UCSD-AML1 (cell line): ENCODE measurements at regions not wholly inside any gene's neighbourhood (a gene's known extent, or its start where the extent isn't known, plus 50 kb on each side); places are given as distances from the start of the nearest gene placed in this dataset.
"Not testable (repeated sequence)": the region's sequence is repeated elsewhere in the genome, so short reads cannot be mapped to it uniquely, and the experiment has no call there.

Experiments used
- DNase-seq: peaks from one replicate; lab custom pipeline; 2025; ENCODE audit not compliant: unreplicated experiment; lab: John Stamatoyannopoulos, UW

DNA sequence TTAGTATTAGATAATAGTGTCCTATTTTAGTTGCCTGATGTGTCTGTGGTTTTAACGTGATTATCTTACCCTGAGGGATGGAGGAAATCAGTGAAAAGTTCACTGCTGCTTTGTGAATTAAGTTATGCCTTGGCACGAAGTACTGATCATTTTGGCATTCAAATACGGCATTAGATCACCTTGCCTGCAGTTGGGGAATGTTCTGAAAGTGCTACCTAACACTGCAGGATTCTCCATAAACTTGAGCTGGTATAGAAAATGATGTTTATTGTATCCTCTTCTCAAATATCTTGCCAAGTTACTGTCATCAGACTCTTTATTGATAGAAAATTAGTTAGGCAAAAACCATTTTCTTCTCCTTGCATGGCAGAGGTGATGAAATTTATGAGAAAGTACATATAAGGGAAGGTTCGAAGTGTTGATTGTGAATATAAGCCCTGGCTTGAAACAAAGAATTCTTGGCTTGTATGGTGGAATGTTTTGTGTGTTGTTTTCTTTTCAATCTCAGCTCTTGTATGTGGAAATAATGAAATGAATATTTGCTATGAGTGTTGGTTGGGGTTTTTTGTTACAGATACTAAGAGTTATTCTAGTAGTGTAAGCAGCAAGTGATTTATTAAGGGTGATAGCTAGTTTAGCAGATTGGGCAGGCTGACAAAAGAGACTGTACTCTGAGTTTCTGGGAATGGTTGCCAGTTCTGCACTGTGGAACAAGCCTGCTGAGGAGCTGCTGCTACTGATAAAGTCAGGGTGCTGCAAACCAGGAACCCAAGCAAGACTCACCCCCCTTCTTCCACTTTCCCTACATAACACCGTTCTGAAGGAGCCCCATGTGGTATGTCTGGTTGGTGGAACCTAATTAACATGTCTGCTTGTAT is 448.3 kb downstream of the PCNX1 start:
- no peak for DNase-seq

DNA sequence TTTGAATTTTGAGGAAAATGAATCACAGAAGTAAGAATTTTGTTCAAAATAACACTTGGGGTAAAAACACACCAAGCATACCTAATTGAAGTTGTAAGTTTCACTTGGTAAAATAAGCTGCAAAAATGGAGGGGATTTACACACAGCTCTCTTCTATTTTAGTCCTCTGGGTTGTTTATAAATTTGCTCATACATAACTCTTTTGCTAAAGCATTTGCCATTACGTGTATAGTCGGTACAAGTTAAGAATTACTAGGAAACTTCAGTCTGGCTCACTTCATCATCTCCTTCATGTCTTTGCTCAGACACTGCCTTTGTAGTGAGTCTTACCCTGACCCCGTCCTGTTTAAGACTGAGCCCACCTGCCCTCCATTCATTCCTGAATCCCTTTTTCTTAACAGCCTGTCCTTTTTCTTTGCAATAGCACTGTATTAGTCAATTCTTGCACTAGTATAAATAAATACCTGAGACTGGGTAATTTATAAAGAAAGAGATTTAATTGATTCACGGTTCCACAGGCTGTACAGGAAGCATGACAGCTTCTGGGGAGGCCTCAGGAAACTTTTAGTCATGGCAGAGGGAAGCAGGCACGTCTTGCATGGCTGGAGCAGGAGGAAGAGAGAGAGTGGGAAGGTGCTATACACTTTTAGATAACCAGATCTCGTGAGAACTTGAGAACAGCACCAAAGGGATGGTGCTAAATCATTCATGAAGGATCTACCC is 451.1 kb downstream of the PCNX1 start:
- DNase-seq, result no peak

DNA sequence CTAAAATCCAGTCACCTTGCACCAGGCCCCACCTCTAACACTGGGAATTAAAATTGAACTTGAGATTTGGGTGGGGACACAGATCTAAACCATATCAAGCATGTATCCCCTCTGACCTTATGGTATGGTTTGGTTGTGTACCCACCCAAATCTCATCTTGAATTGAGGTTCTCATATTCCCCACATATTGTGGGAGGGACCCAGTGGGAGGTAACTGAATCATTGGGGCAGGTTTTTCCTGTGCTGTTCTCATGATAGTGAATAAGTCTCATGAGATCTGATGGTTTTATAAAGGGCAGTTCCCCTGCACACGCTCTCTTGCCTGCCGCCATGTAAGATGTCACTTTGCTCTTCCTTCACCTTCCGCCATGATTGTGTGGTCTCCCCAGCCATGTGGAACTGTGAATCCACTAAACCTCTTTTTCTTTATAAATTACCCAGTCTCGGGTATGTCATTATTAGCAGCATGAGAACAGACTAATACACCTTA is 451.7 kb downstream of the PCNX1 start:
- not testable (repeated sequence) for DNase-seq

DNA sequence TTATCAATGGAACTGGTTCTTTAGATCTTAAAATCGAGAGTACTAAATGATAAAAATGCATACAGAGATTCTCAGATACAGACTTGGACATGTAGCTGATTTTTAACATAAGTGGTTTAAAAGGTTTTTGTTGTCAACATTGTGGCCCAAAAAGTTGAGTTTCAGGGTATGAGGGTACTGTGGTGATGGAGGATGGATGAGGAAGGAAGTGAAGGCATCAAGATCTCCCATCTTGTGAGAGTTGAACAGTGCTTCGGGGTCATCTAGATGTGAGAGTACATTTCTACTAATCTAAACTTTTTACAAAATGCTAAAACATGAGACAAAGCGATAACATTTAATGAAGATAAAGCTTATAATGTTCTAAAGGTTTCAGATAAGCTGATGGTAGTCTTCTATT is 452.6 kb downstream of the PCNX1 start:
- no peak for DNase-seq

DNA sequence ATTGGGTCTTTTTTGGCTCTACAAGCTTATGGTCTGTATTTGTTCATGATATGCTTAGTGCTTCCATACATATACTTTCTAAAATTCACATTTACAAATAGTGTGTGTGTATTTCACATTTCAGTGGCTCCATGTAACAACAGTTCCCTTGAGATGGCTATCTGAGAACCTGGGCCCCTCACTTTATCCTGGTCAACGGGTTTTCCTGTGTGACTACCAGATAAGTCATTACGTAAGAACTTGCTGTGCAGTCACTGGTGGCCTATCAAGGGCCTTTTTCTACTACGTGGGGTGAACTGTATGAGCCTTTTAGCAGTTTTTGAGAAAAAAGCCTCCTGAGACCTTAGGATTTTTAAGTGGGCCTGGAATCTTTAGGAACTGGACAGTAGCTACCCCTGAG is 454.1 kb downstream of the PCNX1 start:
- no peak for DNase-seq

DNA sequence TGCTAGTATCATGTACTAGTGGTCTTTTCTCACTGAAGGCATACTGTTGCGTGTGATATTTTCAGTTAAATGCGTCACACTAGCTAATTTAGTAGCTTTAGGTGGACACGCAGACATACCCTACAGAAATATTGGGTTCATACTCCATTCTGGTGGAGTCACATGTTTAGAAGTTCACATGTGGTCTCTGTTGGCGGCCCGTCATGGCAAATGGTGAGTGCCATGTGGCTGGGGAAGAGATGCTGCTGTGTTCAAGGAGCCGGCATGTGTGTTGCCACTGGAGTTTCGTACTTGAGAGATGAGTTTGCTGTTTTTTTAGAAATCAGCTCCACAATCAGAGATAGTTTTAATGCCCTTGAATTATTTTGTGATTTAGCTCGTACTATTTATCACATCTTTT is 454.6 kb downstream of the PCNX1 start:
- no peak for DNase-seq

DNA sequence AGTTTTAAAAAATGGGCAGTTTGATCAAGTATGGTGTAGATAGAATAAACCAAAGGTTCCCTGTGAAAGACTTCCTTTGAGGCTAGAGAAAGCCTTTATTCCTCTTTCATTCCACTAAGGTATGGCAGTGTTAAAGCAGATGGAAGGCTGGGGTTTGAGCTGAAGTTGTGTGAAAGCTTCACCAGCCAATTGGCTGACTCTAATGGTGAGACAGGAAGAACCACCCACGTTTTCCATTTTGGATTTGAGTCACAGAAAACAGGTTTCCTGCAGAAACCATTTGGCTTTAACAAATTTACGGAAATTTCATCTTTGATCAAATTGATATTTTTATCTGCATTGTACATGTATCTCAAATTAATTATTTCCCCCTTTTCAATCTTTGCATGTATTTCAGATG is 455.0 kb downstream of the PCNX1 start:
- DNase-seq, result no peak

DNA sequence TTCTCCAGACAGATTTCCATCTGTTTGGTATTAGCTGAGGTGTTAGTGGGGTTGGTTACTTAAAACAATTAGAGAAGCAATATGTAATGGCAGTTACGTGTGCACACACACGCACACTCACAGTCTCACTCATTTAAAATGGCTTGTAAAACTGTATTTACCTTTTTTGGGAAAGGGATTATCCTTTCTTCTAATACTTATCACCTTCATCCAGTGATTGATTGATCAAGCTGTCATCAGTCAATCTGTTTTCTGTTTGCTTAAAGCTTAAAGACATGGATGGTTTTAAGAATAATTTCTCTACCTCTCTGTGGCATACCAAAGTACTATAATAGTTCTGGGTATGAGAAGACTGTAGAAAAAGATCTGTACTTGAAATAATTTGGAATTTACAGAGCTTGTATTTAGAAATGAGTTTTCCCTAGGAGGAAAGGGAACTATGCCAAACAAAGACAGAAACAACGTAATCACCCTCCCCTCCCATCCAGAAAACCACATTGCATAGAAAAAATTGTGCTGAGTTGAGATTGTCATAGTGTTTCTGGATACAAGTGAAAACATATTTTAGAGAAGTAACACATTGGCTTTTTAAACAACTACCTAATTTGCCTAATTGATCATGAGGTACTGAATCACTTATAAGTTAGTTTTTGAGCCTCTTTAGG is 455.8 kb downstream of the PCNX1 start:
- no peak for DNase-seq

DNA sequence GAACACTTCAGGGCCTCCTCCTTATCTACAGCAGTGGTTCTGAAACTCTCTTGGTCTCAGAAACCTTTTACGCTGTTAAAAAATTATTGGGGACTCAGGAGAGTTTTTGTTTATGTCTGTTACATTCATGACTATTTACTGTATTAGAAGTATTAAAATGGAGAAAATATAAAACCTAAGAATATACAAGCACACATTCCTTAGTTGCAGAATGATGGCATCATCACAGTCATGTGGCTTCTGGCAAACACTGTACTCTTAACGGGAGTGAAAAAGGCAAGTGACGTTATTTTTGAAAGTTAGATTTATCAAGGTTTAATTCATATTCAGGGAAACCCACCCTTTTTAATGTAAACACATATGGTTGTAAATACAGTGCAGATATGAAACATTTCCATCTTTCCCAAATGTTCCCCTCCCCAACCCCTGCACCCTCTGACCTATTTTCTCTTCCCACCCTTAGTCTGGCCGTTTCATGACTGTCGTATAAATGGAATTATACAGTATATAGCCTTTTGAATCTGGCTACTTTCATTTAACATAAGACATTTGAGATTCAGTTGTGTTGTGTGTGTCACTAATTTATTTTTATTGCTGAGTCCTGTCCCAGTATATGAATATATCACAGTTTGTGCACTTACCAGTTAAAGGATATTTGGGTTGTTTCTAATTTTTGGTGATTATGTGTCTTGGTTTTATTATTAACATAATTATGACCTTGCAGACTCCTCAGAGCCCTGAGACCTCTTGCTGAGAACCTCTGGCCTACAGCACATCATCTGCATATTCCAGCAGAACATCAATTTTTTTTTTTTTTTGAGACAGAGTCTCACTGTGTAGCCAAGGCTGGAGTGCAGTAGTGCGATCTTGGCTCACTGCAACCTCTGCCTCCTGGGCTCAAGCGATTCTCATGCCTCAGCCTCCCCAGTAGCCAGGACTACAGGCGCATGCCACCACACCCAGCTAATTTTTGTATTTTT is 457.0 kb downstream of the PCNX1 start:
- no peak for DNase-seq

DNA sequence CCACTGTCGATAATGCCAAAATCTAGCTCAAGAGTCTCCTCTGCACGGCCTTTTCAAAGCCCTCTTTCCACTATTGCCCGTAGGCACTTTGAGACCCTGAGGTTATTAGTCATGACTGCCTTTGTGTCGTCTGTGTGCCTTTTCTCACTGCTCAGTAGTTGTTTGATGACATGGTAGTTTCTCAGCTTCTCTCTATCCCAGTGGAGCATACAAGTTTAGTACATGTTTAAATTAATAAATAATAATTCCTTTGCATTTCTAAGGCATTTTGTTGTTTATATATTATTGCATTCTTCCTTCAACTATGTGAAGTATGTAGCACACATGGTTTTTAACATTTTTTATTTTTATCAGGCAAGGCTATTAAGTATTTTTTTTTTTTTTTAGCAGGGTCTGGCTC is 458.1 kb downstream of the PCNX1 start:
- no peak for DNase-seq

DNA sequence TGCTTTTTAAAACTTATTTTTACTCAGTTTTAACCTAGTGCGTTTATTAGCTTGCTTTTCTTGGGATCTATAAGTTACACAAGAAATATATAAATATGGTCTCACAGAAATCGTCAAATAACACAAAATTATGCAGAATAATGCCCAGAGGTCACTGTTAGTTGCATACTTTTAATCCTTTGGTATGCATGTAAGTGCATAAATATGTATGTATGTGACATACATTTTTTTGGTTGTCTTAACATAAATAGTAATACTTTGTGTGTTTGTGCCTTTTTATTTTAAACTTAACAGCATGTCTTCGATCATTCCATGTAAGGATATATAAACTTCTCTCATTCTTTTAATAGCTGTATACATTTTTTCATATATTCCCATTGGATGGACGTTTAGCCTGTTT is 459.6 kb downstream of the PCNX1 start:
- DNase-seq, result no peak

DNA sequence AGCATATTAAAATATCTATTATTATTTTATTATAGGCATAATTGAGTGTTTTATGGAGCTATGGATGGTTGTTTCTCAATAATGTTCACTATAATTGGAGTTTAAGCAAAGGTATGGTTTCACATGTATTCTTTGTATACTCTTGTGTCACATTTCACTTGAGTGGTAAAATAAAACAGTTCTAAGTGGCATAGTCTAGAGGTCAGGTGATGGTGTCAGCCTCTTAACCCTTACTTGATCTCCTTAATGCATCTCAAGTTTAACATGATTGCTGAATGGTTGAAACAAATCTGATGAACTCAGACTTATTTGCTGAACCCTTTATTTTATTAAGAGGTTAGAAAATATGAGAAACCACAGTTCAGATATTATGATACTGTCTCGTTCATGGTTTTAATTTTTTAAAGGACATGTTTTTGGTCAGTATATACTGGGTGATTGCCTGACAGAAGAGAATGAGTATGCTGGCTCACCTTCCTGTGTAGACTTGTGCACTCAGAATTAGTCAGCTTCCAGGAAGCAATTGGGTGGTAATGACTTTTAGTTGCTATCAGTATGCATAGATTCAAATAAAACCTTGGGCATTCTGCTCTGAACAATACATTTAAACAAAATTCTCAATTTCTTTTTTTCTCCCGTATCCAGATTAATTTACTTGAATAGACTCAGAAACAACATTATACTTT is 464.6 kb downstream of the PCNX1 start:
- DNase-seq, result no peak

DNA sequence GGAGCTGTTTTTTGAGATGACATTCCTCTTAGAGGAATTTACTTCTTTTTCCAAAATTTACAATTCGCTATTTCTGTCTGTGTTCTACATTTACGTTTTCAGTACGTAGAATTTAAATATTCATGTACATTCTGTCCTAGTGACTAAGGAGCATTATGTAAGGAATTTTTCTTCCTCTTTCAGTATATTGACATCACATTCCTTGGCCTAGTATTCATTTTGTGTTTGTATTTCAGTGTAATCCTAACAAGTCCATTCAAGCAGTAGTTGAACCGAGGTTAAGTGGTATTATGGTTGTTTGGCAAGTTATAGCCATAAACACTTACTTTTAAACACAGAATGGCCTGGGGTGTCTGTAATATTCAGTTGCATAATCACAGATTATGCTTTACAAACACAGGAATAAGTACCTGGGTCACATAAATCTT is 465.2 kb downstream of the PCNX1 start:
- no peak for DNase-seq

DNA sequence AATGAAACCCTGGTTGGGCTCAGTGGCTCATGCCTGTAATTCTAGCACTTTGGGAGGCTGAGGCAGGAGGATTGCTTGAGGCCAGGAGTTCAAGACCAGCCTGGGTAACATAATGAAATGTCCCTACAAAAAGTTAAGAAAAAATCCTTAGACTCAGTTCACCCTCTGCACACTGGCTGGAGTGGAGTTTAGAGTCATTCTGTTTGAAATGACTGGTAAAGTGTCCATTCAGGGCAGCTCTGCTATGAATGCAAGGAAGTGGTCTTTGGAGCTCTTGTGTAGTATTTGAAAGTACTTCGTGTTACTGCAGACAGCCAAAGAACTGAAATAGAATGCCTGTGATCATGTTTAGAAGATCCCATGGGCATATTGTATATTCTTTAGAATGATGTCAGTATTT is 466.5 kb downstream of the PCNX1 start:
- no peak for DNase-seq

DNA sequence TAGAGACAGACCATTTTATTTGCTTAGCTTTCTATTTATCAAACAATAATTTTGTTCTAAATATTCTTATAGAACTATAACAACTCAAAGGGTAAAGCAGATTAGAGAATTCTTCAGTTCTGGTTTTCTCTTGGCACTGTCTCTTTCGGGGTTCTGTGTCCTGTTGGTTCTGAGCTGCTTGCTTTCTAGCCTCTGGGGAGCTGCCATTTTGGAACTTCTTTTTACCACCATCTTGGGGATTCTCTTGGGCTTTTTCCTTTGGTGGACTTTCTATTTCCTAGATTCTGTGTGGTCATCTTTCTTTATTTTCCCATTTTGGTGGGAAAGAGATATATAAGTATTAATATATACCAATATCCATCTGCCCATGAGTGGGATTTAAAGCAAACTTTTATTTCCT is 467.7 kb downstream of the PCNX1 start:
- DNase-seq, result no peak

DNA sequence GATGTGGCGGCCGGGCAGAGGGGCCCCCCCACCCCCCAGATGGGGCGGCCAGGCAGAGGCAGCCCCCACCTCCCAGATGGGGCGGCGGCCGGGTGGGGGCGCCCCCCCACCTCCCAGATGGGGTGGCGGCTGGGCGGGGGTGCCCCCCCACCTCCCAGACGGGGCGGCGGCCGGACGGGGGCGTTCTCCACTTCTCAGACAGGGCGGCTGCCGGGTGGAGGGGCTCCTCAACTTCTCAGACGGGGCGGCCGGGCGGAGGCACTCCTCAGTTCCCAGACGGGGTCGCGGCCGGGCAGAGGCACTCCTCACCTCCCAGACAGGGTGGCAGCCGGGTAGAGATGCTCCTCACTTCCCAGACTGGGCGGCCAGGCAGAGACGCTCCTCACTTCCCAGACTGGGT is 469.8 kb downstream of the PCNX1 start:
- DNase-seq, result no peak

DNA sequence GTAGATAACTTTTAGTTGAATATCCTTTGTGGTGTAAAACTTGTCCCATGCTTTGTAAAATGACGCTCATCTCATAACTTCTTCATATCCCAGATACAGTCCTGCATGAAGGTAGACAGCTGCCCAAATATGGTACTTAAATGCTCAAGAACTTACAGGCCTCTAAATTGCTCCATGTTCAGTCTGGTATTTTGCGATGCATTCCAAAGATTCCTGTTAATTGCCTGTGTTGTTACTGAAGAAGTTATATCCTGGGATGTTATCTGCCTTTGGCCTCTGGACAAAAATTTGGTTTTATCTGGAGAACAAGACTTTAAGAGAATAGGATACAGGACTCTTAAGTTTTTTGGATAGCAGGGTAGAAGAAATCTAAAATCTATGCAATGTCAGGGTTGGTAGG is 473.0 kb downstream of the PCNX1 start:
- DNase-seq, result no peak

DNA sequence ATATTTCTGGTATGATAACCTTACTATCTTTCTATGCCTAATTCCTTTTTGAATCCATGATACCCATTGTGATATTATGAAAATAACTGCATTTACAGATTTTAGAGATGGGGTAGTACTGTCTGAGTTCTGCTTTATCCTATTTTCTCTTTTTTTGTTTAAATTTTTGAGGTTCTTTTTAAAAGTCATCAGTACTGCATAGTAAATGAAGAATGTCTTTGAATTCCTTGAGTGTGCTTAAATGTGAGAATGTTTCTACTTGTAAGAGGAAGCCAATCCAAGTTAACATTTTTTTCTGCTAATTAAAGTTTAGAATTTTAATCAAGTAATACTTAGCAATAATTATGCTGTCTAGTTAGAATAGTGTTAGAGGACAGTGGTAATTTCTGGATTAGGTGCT is 474.6 kb downstream of the PCNX1 start:
- DNase-seq, result no peak

DNA sequence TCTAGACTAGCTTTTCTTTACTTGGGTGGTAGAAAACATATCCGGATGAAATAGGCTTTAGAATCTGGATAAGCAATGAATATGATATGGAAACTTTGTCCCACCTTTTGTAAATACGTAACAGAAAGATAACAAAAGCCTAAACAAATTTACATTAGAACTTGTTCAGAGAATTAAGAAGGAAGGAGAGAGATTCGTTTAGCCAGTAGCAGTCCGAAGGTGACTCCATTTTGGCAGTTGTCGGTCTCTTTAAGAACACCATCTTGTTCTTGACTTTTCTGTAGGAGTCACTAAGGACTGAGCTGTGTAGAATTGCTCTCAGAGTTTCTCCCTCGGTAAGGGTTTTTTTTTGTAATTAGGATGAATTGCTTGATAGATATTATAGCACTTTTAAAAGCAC is 475.1 kb downstream of the PCNX1 start:
- no peak for DNase-seq

DNA sequence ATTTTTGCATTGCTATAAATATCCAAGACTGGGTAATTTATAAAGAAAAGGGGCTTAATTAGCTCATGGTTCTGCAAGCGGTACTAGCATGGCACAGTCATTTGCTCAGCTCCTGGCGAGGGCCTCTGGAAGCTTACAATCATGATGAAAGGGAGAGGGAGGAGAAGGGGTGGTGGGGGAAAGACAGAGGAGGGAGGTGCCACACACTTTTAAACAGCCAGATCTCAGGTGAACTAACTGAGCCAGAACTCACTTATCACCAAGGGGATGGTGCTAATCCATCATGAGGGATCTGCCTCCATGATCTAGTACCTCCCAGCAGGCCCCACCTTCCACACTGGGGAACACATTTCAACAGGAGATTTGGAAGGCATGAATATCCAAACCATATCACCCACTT is 476.3 kb downstream of the PCNX1 start:
- DNase-seq, result no peak
